ENCODE measurements at regions not wholly inside any gene's neighbourhood (a gene's known extent, or its start where the extent isn't known, plus 50 kb on each side); places are given as distances from the start of the nearest gene placed in this dataset.

- H3K4me1 ChIP-seq (ENCODE audit: control insufficient read depth in 4 of 4, insufficient read depth in 4 of 4, low read length in 3 of 4) = no peaks in the 10 kb centered on the region
- DNase-seq (ENCODE audit: low spot score) = no peak
- H3K36me3 ChIP-seq (ENCODE audit: control insufficient read depth in 4 of 4, insufficient read depth in 3 of 4, low read depth in 1 of 4, low read length in 3 of 4) = no peaks in the 10 kb centered on the region
- TF ChIP-seq SP1 (IDR thresholded peaks at IDR 0.05) (no peak), REST (IDR thresholded peaks at IDR 0.05) (no peak), HNF4A (conservative IDR thresholded peaks at IDR 0.05) (no peak), MAX (IDR thresholded peaks at IDR 0.05) (no peak), TAF1 (conservative IDR thresholded peaks at IDR 0.05) (no peak), FOXA2 (IDR thresholded peaks at IDR 0.05) (no peak), YY1 (IDR thresholded peaks at IDR 0.05) (no peak), HNF4G (IDR thresholded peaks at IDR 0.05) (no peak), EGR1 (IDR thresholded peaks at IDR 0.05; ENCODE audit: low read depth in 2 of 2) (no peak), JUND (IDR thresholded peaks at IDR 0.05) (no peak), FOXA1 (IDR thresholded peaks at IDR 0.05) (no peak), ATF3 (IDR thresholded peaks at IDR 0.05) (no peak), CTCF (IDR thresholded peaks at IDR 0.05; ENCODE audit: low read depth, low read length, missing input control) (no peak), RXRA (IDR thresholded peaks at IDR 0.05) (no peak)
- no peaks in the 10 kb centered on the region for H3K27me3 ChIP-seq (ENCODE audit: control insufficient read depth in 4 of 4, insufficient read depth in 4 of 4, low read length in 3 of 4)
- H3K27ac ChIP-seq (ENCODE audit: low read depth in 1 of 2, low read length in 2 of 2) = no peak overlapping the region
- WGBS = 58% methylated on average over 1 of the region's 1 CpG
- no peaks in the 10 kb centered on the region for H3K9me3 ChIP-seq (ENCODE audit: control insufficient read depth in 4 of 4, low read length in 3 of 4)
- no peak overlapping the region for H3K4me3 ChIP-seq (ENCODE audit: low read depth in 1 of 3, low read length in 3 of 3)
- no peak overlapping the region for H3K9ac ChIP-seq (ENCODE audit: low read depth in 1 of 2, low read length in 2 of 2)
Measured at GRCh38 chr6:94845742-94846141, 731.6 kb upstream of the MANEA start.

- H3K9me3 ChIP-seq (ENCODE audit: control insufficient read depth in 4 of 4, low read length in 3 of 4) = no peaks in the 10 kb centered on the region
Measured at GRCh38 chr6:94835264-94835663, 742.1 kb upstream of the MANEA start.

More at GRCh38 chr6:94835264-94835663, 742.1 kb upstream of the MANEA start:
- Histone ChIP-seq H3K27me3 (ENCODE audit: control insufficient read depth in 4 of 4, insufficient read depth in 4 of 4, low read length in 3 of 4) (no peaks in the 10 kb centered on the region), H3K4me1 (ENCODE audit: control insufficient read depth in 4 of 4, insufficient read depth in 4 of 4, low read length in 3 of 4) (no peaks in the 10 kb centered on the region), H3K27ac (ENCODE audit: low read depth in 1 of 2, low read length in 2 of 2) (no peak overlapping the region), H3K9ac (ENCODE audit: low read depth in 1 of 2, low read length in 2 of 2) (no peak overlapping the region), H3K36me3 (ENCODE audit: control insufficient read depth in 4 of 4, insufficient read depth in 3 of 4, low read depth in 1 of 4, low read length in 3 of 4) (no peaks in the 10 kb centered on the region), H3K4me3 (ENCODE audit: low read depth in 1 of 3, low read length in 3 of 3) (no peak overlapping the region)
- TF ChIP-seq ZBTB33 (IDR thresholded peaks at IDR 0.05) = no peak
- TF ChIP-seq TAF1 (conservative IDR thresholded peaks at IDR 0.05) = no peak
- TF ChIP-seq YY1 (IDR thresholded peaks at IDR 0.05) = no peak
- TF ChIP-seq RXRA (IDR thresholded peaks at IDR 0.05) = no peak
- TF ChIP-seq FOXA2 (IDR thresholded peaks at IDR 0.05) = no peak
- TF ChIP-seq MAX (IDR thresholded peaks at IDR 0.05) = no peak
- no peak for TF ChIP-seq JUND (IDR thresholded peaks at IDR 0.05)
- TF ChIP-seq REST (IDR thresholded peaks at IDR 0.05) = no peak
- DNase-seq (ENCODE audit: low spot score) = no peak
